RWPE1 (cell line): ENCODE measurements at regions not wholly inside any gene's neighbourhood (a gene's known extent, or its start where the extent isn't known, plus 50 kb on each side); places are given as distances from the start of the nearest gene placed in this dataset.

Experiments
- CTCF ChIA-PET: fragments of 350-600 bp; sonication (Branson Sonifier 250); formaldehyde crosslinking; extraction: SDS; loops from one replicate; lab custom pipeline; 2021; lab: Yijun Ruan, JAX
- POLR2A ChIA-PET: fragments of 400-600 bp; formaldehyde crosslinking; extraction: SDS; loops from one replicate; lab custom pipeline; 2020; ENCODE audit warnings: antibody characterized with exemption; ENCODE audit not compliant: low non-redundant PET; lab: Yijun Ruan, JAX
- DNase-seq: peaks from one replicate; pipeline ENCODE4 v3.0.0; 2012; ENCODE audit warnings: low spot score
- H3K27ac ChIP-seq: fragments of 450-650 bp; 2 replicates; pipeline ENCODE4 v1.5.1; 2017
- CTCF ChIP-seq: fragments of 450-650 bp; conservative IDR thresholded peaks from 2 replicates; pipeline ENCODE4 v1.5.1; 2017; ENCODE audit warnings: low read depth, mild to moderate bottlenecking

DNA sequence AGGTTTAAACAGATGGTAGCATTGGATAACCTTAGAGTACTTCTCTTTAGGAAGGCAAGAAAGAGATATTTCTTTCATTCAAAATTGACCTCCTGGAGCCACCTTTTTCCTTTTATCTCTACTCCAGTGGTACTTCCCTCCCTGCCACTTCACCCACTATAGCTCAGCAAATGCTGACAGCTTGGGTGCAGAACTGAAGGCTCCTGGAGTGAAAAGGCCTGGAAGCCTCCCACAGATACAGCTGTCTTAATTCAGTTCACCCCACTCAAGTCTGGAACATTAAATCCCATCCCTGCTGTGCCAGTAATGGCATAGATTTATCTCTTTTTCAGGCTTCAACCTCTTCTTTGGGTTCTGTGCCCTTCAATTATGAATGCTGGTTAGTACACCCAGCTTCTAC is 140.3 kb downstream of the NEDD1 start:
- no peak for TF ChIP-seq CTCF
- POLR2A ChIA-PET, result no interaction called here

GRCh38 chr12:97048421-97049035 is 141.5 kb downstream of the NEDD1 start:
- H3K27ac ChIP-seq, result no peak overlapping the region
- TF ChIP-seq CTCF, result no peak
- ChIA-PET CTCF (no interaction called here), POLR2A (no interaction called here)
- DNase-seq, result no peak

More for the DNA sequence above, 140.3 kb downstream of the NEDD1 start:
- DNase-seq, result no peak
- no peak overlapping the region for H3K27ac ChIP-seq
- CTCF ChIA-PET, result no interaction called here

- no peak for TF ChIP-seq CTCF
- no peak overlapping the region for H3K27ac ChIP-seq
- no peak for DNase-seq
- CTCF ChIA-PET, result interaction anchor here (0.7 kb wide), 1 partner anchor 1595 kb away, joined by 3 read pairs; no protein-coding TSS in a partner anchor
- POLR2A ChIA-PET, result no interaction called here
These were observed 143.5 kb downstream of the NEDD1 start for GRCh38 chr12:97050509-97050908.

DNA sequence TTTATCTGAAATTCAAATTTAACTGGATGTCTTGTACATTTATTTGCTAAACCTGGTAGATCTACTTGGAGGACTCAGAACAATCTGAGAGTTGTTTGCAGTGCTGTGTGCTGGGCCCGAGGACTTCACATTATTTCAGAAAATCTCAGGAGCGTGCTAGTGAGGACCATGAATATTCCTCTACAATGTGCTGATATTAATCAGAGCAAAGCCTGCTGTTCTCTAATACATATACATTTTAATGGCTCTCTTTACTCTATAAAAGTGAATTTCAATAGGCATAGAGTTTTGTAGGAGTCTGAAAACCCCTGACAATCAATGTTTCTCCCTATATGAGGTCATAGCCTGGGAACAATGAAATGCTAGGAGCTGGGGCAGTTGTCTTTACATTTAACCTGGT is 144.3 kb downstream of the NEDD1 start:
- no peak for TF ChIP-seq CTCF
- CTCF ChIA-PET, result interaction anchor here (0.7 kb wide), 1 partner anchor 1596 kb away, joined by 3 read pairs; no protein-coding TSS in a partner anchor
- no peak overlapping the region for H3K27ac ChIP-seq
- no peak for DNase-seq
- POLR2A ChIA-PET, result no interaction called here

DNA sequence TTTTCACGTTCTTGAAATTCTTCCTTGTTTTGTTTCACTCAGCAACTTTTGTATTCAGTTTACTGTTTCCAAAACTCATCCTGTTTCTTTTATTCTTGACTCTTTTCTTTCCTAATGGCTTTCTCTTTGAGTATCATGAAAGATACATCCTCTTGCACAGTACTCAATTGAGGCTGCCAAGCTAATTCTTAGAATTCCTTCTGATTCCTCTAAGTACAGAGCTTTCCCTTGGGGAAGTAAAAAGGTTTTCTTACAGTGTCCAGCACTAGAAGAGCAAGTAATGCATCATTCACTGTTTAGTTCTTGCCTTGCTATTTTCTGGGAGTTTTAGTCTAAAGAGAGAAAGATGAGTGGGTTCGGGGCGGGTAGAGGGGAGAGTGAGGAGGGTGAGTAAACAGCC is 154.1 kb downstream of the NEDD1 start:
- ChIA-PET CTCF (interaction anchor here (0.7 kb wide), 2 partner anchors 142 to 245 kb away, joined by 3 read pairs; no protein-coding TSS in a partner anchor), POLR2A (no interaction called here)
- no peak for DNase-seq
- TF ChIP-seq CTCF, result no peak
- H3K27ac ChIP-seq, result no peak overlapping the region

DNA sequence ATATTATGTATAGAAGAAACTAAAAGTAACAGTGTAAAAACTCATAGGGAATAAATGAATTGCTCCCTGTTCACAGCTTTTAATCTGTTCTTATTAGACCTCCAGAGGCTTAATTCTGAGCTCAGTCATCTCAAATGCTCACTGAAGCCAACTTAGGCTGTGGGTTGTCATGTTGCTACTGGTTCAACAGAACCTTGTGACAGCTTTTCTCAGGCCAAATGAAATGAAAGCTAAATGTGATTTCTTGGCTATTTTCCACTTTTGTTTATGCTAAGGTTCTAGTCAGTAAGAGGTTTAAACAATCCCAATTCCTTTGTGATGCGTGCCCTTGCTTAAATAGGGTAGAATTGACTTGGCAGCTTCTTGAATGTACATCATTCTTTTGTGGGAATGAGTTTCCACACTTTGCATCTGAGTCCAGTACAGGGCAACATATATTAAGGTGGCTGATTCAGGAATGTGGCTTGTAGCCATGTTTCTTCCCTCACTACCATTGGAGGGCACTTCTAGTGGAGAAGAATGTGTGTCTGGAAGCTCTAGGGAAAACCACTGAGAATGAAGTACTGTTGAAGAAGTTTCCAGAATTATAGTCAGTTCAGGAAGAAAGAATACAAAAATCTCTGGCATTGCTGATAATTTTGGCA is 156.4 kb downstream of the NEDD1 start:
- POLR2A ChIA-PET, result no interaction called here
- no peak overlapping the region for H3K27ac ChIP-seq
- CTCF ChIA-PET, result no interaction called here
- no peak for DNase-seq
- no peak for TF ChIP-seq CTCF
